GM18507 (cell line): ENCODE measurements at regions not wholly inside any gene's neighbourhood (a gene's known extent, or its start where the extent isn't known, plus 50 kb on each side); places are given as distances from the start of the nearest gene placed in this dataset.

Source experiments
- DNase-seq: peaks from one replicate; pipeline ENCODE4 v3.0.0; 2011; ENCODE audit warnings: low read depth; ENCODE audit not compliant: insufficient read length; ENCODE audit errors: extremely low spot score
- FAIRE-seq: peaks from 2 replicates; lab custom pipeline; 2011; peaks lifted over from hg19 to GRCh38; lab: Jason Lieb, UNC

DNA sequence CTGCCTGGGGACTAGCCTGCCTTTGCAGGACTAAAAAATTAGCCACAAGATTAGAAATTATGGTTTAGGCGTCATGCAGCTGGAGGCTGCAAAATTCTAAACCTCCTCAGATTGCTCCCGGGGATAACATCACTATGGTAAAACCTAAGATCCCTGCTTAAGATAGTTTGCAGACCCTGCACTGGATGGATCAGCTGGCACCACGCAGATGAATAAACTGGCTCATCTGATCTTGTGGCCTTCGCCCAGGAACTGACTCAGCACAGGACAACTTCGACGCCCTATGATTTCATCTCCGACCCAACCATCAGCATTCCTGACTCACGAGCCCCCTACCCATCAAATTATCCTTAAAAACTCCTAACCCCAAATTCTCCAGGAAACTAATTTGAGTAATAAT lies 482.4 kb downstream of the SPRY1 start:
- FAIRE-seq (no peak), DNase-seq (no peak)

DNA sequence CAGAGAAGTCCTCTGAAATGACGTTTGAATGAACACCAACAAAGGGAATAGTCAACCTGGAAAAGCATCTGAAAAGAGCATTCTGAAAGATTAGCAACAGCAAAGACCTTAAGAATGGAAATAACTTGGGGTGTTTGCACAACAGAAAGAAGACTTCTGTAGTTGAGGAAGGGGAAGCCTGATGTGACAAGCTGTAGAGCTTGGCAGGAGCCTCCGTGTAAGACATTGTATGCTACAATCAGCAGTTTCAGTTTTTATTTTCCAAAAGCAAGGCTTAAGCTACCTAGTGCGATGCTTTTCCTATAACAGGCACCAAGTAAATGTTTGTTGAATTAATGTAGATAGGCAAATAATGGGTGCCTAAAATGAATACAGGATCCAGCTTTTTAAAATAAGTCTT lies 484.0 kb downstream of the SPRY1 start:
- FAIRE-seq, result no peak
- no peak for DNase-seq

DNA sequence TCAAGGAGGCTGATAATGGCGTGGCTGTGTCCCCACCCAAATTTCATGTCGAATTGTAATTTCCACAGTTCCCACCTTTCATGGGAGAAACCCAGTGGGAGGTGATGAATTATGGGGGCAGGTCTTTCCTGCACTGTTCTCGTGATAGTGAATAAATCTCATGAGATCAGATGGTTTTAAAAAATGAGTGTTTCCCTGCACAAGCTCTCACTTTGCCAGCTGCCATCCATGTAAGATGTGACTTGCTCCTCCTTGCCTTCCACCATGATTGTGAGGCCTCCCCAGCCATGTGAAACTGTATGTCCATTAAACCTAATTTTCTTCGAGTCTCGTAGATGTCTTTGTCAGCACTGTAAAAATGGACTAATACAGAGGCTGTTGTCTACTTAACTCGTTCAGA lies 488.3 kb downstream of the SPRY1 start:
- DNase-seq (no peak), FAIRE-seq (no peak)

DNA sequence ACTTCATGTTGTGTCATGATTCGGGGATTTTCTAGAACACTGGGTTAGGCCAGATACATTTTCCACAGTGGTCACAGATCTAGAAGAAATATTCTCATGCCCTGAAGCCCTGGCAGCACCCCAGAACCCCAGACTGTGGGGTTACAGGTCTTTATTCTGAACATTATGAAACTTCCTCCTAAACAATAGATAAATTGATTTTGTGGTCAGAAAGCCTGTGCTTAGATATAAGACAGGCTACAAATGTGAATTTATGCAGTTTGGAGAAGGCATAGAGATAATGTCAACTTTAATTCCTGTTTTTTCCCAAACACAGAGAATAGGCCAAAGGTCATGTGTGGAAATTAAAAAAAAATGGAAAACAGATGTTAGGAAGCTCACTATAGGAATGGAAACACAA lies 492.9 kb downstream of the SPRY1 start:
- no peak for DNase-seq
- FAIRE-seq, result no peak

DNA sequence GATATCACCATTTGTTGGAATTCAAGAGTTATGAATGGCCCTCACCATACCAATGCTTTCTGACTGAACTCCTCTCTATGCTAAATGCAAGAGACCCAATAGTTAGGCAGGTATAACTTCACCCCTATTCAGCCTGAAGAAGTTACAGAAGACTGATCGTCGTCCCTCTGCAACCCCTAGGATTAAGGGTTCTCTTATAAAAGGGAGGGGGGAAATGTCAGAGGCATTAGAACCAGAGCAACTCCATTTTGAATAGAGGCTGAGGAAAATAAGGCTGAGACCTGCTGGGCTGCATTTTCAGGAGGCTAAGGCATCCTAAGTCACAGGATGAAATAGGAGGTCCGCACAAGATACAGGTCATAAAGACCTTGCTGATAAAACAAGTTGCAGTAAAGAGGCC lies 494.3 kb downstream of the SPRY1 start:
- FAIRE-seq, result no peak

DNA sequence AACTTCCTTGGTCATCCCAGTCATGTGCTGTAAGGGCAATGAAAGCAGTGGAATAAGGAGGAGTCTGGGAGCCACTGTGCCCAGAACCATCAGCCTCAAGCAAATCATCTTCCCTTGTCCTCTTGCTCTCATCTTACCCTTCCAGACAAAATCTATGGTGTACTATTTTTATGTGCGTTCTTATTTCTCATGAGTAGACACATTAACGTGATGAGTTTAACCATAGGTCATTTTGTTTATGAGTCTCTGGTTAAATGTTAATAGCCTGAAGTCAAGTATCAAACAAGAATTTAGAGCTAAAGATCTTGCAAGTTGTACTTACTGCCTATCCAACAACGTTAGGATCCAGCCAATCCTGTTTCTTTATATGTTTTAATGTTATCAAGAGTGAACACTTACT lies 495.3 kb downstream of the SPRY1 start:
- FAIRE-seq (no peak), DNase-seq (no peak)

More for the DNA sequence above, 494.3 kb downstream of the SPRY1 start:
- no peak for DNase-seq

DNA sequence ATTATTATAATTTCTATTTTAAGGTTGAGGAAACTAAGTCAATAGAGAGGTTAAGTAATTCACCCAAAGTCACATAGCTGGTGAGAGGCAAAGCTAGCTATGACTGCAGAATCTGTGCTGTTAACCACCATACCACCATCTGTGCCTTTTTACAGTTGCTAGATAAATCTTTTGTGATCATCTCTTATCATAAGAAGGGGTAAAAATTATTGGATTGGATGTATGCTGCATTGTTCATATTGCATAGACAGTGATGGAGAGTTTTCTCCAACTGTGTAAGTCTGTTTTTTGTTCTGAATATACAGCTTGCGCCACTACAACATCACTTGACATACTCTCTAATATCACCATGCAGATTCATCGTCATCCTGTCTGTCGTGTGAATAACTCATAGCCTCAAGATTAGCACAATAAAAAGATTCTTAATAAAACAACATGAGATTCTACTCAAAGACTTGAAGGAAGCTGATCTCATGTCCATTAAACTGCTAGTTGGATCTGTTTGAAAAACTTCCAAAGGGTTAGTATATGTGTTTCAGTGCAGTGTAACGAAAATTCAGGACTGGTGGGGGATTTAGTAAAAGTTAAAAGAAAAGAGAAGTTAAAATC lies 495.9 kb downstream of the SPRY1 start:
- DNase-seq (no peak), FAIRE-seq (no peak)

- DNase-seq (no peak), FAIRE-seq (no peak)
Measured at GRCh38 chr4:123893011-123893981, 496.7 kb downstream of the SPRY1 start.

- no peak for FAIRE-seq
Measured at GRCh38 chr4:123896446-123897071, 500.0 kb downstream of the SPRY1 start.

GRCh38 chr4:123898946-123899666 lies 502.5 kb downstream of the SPRY1 start:
- no peak for FAIRE-seq

More at GRCh38 chr4:123896446-123897071, 500.0 kb downstream of the SPRY1 start:
- DNase-seq, result no peak

DNA sequence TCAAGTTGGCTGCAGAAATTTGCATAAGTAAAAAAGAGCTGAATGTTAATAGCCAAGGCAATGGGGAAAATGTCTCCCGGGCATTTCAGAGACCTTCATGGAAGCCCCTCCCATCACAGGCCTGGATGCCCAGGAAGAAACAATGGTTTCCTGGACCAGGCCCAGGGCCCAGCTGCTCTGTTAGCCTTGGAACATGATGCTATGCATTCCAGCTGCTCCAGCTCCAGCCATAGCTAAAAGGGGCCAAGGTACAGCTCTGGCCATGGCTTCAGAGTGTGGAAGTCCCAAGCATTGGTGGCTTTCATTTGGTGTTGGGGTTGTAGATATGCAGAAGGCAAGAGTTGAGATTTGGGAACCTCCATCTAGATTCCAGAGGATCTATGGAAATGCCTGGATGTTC lies 508.3 kb downstream of the SPRY1 start:
- FAIRE-seq (no peak), DNase-seq (no peak)

More at GRCh38 chr4:123898946-123899666, 502.5 kb downstream of the SPRY1 start:
- DNase-seq, result no peak

DNA sequence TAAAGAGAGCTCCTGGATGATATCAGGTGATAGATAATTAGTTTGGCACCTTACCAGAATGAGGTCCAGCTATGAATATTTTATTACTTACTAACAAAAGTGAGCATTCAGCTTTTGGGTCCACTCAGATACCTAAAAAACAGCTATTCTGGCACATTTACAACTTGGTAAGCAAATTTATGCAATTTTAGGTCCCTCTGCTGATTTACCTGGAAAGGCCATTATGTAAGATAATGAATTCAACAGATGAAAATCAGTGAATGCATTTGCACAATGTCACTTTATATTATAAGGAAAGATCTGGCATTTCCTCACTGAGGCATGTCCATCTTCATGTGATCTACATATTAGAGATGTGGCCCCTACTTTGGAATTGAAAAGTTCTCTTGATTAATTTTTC lies 517.0 kb downstream of the SPRY1 start:
- DNase-seq (no peak), FAIRE-seq (no peak)

GRCh38 chr4:123916821-123917220 lies 520.2 kb downstream of the SPRY1 start:
- FAIRE-seq, result no peak
- DNase-seq, result no peak

DNA sequence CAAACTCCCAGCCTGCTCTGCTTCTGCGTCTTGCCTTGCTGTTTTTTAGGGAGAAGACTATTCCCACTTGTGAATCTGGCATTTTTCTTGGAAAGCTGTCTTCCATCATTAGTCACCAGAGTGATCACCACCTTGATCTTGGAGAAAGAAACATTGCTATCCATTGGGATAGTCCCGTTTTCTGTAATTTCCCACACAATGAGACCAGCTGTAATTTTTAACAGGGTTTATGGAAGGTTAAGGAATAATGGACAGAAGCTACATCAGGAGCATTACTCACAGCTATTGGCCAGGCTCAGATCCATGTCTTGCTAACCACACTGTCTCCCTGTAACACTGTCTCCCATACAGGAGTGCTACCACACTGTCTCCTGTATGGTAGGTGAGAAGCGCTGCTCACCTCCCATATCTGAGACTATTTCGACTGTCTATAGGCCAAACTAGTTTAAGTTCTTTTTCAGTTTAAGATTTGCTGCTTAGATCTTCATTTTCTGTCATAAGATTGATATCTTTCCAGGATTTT lies 523.0 kb downstream of the SPRY1 start:
- no peak for DNase-seq
- FAIRE-seq, result no peak

- FAIRE-seq (no peak), DNase-seq (no peak)
Measured at GRCh38 chr4:123921339-123921738, 524.7 kb downstream of the SPRY1 start.

GRCh38 chr4:123922847-123923246 lies 526.3 kb downstream of the SPRY1 start:
- FAIRE-seq (no peak), DNase-seq (no peak)

- FAIRE-seq (no peak), DNase-seq (no peak)
Measured at GRCh38 chr4:123924536-123924935, 527.9 kb downstream of the SPRY1 start.

DNA sequence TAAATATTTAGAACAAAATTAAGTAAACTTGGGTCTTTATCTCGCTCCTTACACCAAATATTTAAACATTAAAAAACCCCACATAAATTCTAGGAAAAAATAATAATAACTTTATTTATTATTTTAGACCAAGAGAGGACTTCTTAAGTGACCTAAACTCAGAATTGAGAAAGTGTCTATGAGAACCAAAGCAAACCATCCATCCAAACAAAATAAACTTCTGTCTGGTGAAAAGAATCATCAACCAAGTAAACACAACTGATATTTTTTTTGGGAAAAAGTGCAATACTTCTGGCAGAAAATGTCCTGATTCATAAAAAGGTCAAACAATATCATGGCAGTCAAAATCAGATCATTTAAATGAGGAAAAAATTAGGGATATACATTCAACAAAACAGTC lies 533.0 kb downstream of the SPRY1 start:
- DNase-seq, result no peak
- FAIRE-seq, result no peak

- DNase-seq, result no peak
- no peak for FAIRE-seq
Measured at GRCh38 chr4:123930996-123931395, 534.4 kb downstream of the SPRY1 start.

- DNase-seq (no peak), FAIRE-seq (no peak)
Measured at GRCh38 chr4:123934096-123934495, 537.5 kb downstream of the SPRY1 start.
